ENCODE measurements at regions not wholly inside any gene's neighbourhood (a gene's known extent, or its start where the extent isn't known, plus 50 kb on each side); places are given as distances from the start of the nearest gene placed in this dataset.

DNA sequence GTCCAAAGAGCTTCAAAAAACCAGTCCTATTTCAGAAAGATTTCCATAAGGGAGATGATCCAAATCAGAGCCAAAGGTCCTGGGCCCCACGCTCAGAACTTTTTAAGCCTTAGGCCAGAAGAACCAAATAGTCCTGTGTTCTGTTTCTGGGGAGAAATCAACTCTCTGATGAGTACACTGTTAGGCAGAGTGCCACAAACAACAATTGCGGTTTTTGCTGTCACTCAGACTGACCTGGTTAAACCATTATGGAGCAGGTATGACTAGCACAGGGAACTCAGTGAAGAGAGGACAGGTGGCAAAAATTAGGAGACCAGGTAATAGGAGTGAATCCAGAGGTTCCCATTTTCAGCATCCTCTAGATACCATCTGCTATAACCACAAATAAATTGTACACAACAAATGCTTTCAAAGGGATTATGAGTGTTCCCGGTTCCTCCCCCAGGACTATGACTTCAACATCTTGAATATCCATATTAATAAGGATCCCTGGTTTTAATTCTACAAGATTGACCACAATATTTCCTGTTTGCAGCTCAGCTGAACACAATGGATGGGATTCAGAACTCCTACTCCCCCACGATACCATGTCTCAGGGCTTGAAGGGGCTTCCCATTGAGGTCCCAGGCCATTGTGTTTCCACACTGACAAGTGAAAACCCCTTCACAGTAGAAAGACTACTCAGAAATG is 52.1 kb upstream of the FREM1 start:
- H3K27me3 ChIP-seq (ENCODE audit: control insufficient read depth, insufficient read depth, low read length), result no peaks in the 10 kb centered on the region
- H2AFZ ChIP-seq, result no peak overlapping the region
- no peaks in the 10 kb centered on the region for H3K9me3 ChIP-seq (ENCODE audit: control insufficient read depth, low read length)
- no peaks in the 10 kb centered on the region for H3K36me3 ChIP-seq (ENCODE audit: control insufficient read depth, insufficient read depth, low read length)
- H3K27ac ChIP-seq, result no peak overlapping the region
- H3K79me2 ChIP-seq, result no peaks in the 10 kb centered on the region
- no peak overlapping the region for H3K4me2 ChIP-seq (ENCODE audit: low read length)
- no peak overlapping the region for H3K4me3 ChIP-seq (ENCODE audit: low read depth, low read length)
- TF ChIP-seq, protein P1, sequence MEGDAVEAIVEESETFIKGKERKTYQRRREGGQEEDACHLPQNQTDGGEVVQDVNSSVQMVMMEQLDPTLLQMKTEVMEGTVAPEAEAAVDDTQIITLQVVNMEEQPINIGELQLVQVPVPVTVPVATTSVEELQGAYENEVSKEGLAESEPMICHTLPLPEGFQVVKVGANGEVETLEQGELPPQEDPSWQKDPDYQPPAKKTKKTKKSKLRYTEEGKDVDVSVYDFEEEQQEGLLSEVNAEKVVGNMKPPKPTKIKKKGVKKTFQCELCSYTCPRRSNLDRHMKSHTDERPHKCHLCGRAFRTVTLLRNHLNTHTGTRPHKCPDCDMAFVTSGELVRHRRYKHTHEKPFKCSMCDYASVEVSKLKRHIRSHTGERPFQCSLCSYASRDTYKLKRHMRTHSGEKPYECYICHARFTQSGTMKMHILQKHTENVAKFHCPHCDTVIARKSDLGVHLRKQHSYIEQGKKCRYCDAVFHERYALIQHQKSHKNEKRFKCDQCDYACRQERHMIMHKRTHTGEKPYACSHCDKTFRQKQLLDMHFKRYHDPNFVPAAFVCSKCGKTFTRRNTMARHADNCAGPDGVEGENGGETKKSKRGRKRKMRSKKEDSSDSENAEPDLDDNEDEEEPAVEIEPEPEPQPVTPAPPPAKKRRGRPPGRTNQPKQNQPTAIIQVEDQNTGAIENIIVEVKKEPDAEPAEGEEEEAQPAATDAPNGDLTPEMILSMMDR (IDR thresholded peaks at IDR 0.05), result no peak
- no peaks in the 10 kb centered on the region for H3K4me1 ChIP-seq
- H3K9ac ChIP-seq, result no peak overlapping the region

DNA sequence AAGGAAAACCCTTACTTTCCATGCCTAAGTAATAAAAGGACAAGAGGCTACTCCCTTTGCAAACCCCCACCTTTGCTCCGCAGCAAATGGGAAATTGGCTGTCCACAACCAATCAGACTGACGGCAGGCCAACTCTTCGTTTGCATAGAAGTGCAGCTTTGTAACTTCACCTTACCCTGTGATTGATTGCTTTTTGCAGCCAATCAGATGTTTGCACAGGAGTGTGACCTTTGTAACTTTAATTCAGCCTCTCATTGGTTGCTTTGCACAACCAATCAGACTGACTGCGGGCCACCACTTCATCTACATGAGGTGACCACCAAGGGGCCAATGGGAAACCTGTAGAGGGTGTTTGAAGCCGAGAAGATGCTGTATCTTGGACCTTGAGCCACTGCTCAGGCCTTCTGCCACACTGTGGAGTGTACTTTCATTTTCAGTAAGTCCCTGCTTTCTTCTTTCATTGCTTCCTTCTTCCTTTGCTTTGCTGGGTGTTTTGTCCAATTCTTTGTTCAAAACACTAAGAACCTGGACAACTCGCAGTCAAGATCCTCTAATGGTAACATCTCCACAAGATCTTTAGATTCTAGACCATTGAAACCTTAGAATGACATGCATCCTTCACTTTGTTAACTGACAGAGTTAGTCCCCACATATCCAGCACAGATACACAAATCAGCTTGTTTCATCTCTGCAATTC is 51.3 kb upstream of the FREM1 start:
- no peaks in the 10 kb centered on the region for H3K9me3 ChIP-seq (ENCODE audit: control insufficient read depth, low read length)
- no peak overlapping the region for H3K27ac ChIP-seq
- TF ChIP-seq, protein P1 (IDR thresholded peaks at IDR 0.05), result no peak
- no peaks in the 10 kb centered on the region for H3K27me3 ChIP-seq (ENCODE audit: control insufficient read depth, insufficient read depth, low read length)
- H3K36me3 ChIP-seq (ENCODE audit: control insufficient read depth, insufficient read depth, low read length), result no peaks in the 10 kb centered on the region
- H3K9ac ChIP-seq, result no peak overlapping the region
- no peaks in the 10 kb centered on the region for H3K4me1 ChIP-seq
- H3K4me3 ChIP-seq (ENCODE audit: low read depth, low read length), result no peak overlapping the region
- H2AFZ ChIP-seq, result no peak overlapping the region
- H3K79me2 ChIP-seq, result no peaks in the 10 kb centered on the region
- H3K4me2 ChIP-seq (ENCODE audit: low read length), result no peak overlapping the region

DNA sequence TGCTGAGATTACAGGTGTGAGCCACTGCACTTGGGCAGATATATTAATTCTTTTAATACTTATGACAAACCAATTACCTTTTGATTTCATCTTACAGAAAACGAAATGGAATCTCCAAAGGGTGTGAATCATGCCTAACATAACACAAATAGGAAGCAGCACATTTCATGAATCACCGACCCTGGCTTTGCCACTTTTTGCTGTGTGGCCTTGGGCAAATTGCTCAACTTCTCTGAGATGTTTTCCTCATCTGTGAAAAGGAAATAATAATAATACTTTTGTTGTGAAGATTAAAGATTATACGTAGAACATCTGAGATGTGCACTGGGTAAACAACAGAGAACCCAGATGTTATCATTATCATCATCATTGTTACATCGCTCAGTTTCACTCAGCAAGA is 50.7 kb upstream of the FREM1 start:
- Histone ChIP-seq H3K79me2 (no peaks in the 10 kb centered on the region), H3K4me3 (ENCODE audit: low read depth, low read length) (no peak overlapping the region), H3K9ac (no peak overlapping the region), H3K9me3 (ENCODE audit: control insufficient read depth, low read length) (no peaks in the 10 kb centered on the region), H3K27ac (no peak overlapping the region), H3K4me1 (no peaks in the 10 kb centered on the region), H3K36me3 (ENCODE audit: control insufficient read depth, insufficient read depth, low read length) (no peaks in the 10 kb centered on the region), H3K4me2 (ENCODE audit: low read length) (no peak overlapping the region), H3K27me3 (ENCODE audit: control insufficient read depth, insufficient read depth, low read length) (no peaks in the 10 kb centered on the region), H2AFZ (no peak overlapping the region)
- TF ChIP-seq, protein P1 (IDR thresholded peaks at IDR 0.05), result no peak

Measured in parathyroid adenoma (tissue), 2 donors.